Epithelial cell of prostate (primary cell): ENCODE measurements at regions not wholly inside any gene's neighbourhood (a gene's known extent, or its start where the extent isn't known, plus 50 kb on each side); places are given as distances from the start of the nearest gene placed in this dataset.

Source experiments
- DNase-seq: peaks from one replicate; pipeline ENCODE4 v3.0.0-alpha.2; 2011; ENCODE audit warnings: low read depth, low spot score
- H3K27ac ChIP-seq: fragments of 450-650 bp; 2 replicates; pipeline ENCODE4 v1.5.1; 2017; ENCODE audit warnings: mild to moderate bottlenecking

- H3K27ac ChIP-seq, result no peak overlapping the region
- no peak for DNase-seq
These were observed 236.3 kb downstream of the NSG2 start for GRCh38 chr5:174281855-174282254.

GRCh38 chr5:174282391-174282790 lies 236.9 kb downstream of the NSG2 start:
- H3K27ac ChIP-seq, result no peak overlapping the region
- DNase-seq, result no peak

GRCh38 chr5:174283211-174284005 lies 237.9 kb downstream of the NSG2 start:
- DNase-seq, result no peak
- no peak overlapping the region for H3K27ac ChIP-seq

GRCh38 chr5:174284873-174285272 lies 239.4 kb downstream of the NSG2 start:
- DNase-seq, result no peak
- no peak overlapping the region for H3K27ac ChIP-seq

- no peak for DNase-seq
- H3K27ac ChIP-seq, result no peak overlapping the region
These were observed 242.3 kb downstream of the NSG2 start for GRCh38 chr5:174287761-174288160.

GRCh38 chr5:174288439-174288838 lies 242.9 kb downstream of the NSG2 start:
- DNase-seq, result no peak
- no peak overlapping the region for H3K27ac ChIP-seq

GRCh38 chr5:174291162-174291561 lies 245.7 kb downstream of the NSG2 start:
- DNase-seq, result no peak
- no peak overlapping the region for H3K27ac ChIP-seq

- DNase-seq, result no peak
- H3K27ac ChIP-seq, result no peak overlapping the region
These were observed 246.8 kb downstream of the NSG2 start for GRCh38 chr5:174292348-174292747.

GRCh38 chr5:174293006-174293405 lies 247.5 kb downstream of the NSG2 start:
- DNase-seq, result no peak
- no peak overlapping the region for H3K27ac ChIP-seq

- DNase-seq, result no peak
These were observed 248.0 kb downstream of the NSG2 start for GRCh38 chr5:174293481-174293880.

GRCh38 chr5:174294891-174295620 lies 249.6 kb downstream of the NSG2 start:
- DNase-seq, result no peak
- no peak overlapping the region for H3K27ac ChIP-seq

More at GRCh38 chr5:174293481-174293880, 248.0 kb downstream of the NSG2 start:
- H3K27ac ChIP-seq, result no peak overlapping the region

GRCh38 chr5:174295702-174296436 lies 250.4 kb downstream of the NSG2 start:
- no peak for DNase-seq
- H3K27ac ChIP-seq, result no peak overlapping the region

- DNase-seq, result no peak
- no peak overlapping the region for H3K27ac ChIP-seq
These were observed 254.8 kb downstream of the NSG2 start for GRCh38 chr5:174300118-174300940.

GRCh38 chr5:174300941-174301761 lies 255.6 kb downstream of the NSG2 start:
- no peak for DNase-seq
- no peak overlapping the region for H3K27ac ChIP-seq

GRCh38 chr5:174301848-174302625 lies 256.5 kb downstream of the NSG2 start:
- DNase-seq, result no peak
- H3K27ac ChIP-seq, result no peak overlapping the region

- H3K27ac ChIP-seq, result no peak overlapping the region
- DNase-seq, result no peak
These were observed 257.5 kb downstream of the NSG2 start for GRCh38 chr5:174303035-174303434.

GRCh38 chr5:174303437-174304045 lies 258.0 kb downstream of the NSG2 start:
- no peak for DNase-seq
- no peak overlapping the region for H3K27ac ChIP-seq

- no peak overlapping the region for H3K27ac ChIP-seq
- no peak for DNase-seq
These were observed 259.8 kb downstream of the NSG2 start for GRCh38 chr5:174305241-174305681.
